GM21717 (cell line): ENCODE measurements at regions not wholly inside any gene's neighbourhood (a gene's known extent, or its start where the extent isn't known, plus 50 kb on each side); places are given as distances from the start of the nearest gene placed in this dataset.
"Not testable (repeated sequence)": the region's sequence is repeated elsewhere in the genome, so short reads cannot be mapped to it uniquely, and the experiment has no call there.

Source experiments
- ATAC-seq: cut with Tn5 transposase; IDR thresholded peaks from one replicate; pipeline ENCODE4 v1.9.1; 2021; ENCODE audit warnings: mild to moderate bottlenecking, moderate library complexity; ENCODE audit not compliant: unreplicated experiment

- not testable (repeated sequence) for ATAC-seq
These were observed 135.2 kb downstream of the FAM72B start for GRCh38 chr1:121048769-121049443.

- not testable (repeated sequence) for ATAC-seq
These were observed 134.0 kb downstream of the FAM72B start for GRCh38 chr1:121050097-121050496.

- not testable (repeated sequence) for ATAC-seq
These were observed 132.9 kb downstream of the FAM72B start for GRCh38 chr1:121051161-121051790.

- ATAC-seq = not testable (repeated sequence)
These were observed 132.0 kb downstream of the FAM72B start for GRCh38 chr1:121052081-121052660.

- not testable (repeated sequence) for ATAC-seq
These were observed 129.2 kb downstream of the FAM72B start for GRCh38 chr1:121054928-121055327.

GRCh38 chr1:121066925-121067324 is 117.2 kb downstream of the FAM72B start:
- ATAC-seq = not testable (repeated sequence)

- not testable (repeated sequence) for ATAC-seq
These were observed 115.2 kb downstream of the FAM72B start for GRCh38 chr1:121068738-121069499.

- ATAC-seq = not testable (repeated sequence)
These were observed 110.3 kb downstream of the FAM72B start for GRCh38 chr1:121073852-121074251.

GRCh38 chr1:121075254-121075805 is 108.8 kb downstream of the FAM72B start:
- ATAC-seq = not testable (repeated sequence)

- peak; percentile 93 for ATAC-seq
These were observed 107.5 kb downstream of the FAM72B start for GRCh38 chr1:121076674-121077073.

GRCh38 chr1:121079655-121080054 is 104.5 kb downstream of the FAM72B start:
- ATAC-seq = not testable (repeated sequence)

- ATAC-seq = not testable (repeated sequence)
These were observed 103.8 kb downstream of the FAM72B start for GRCh38 chr1:121080197-121080903.

- not testable (repeated sequence) for ATAC-seq
These were observed 103.3 kb downstream of the FAM72B start for GRCh38 chr1:121080904-121081264.

GRCh38 chr1:121081625-121082199 is 102.4 kb downstream of the FAM72B start:
- ATAC-seq = not testable (repeated sequence)

GRCh38 chr1:121082995-121083394 is 101.1 kb downstream of the FAM72B start:
- not testable (repeated sequence) for ATAC-seq

GRCh38 chr1:121086249-121086648 is 97.9 kb downstream of the FAM72B start:
- ATAC-seq = not testable (repeated sequence)

- ATAC-seq = not testable (repeated sequence)
These were observed 96.9 kb downstream of the FAM72B start for GRCh38 chr1:121087221-121087620.

- ATAC-seq = not testable (repeated sequence)
These were observed 95.6 kb downstream of the FAM72B start for GRCh38 chr1:121088568-121088967.

- ATAC-seq = not testable (repeated sequence)
These were observed 91.7 kb downstream of the FAM72B start for GRCh38 chr1:121092329-121092968.
